HL-60 (cell line): ENCODE measurements at regions not wholly inside any gene's neighbourhood (a gene's known extent, or its start where the extent isn't known, plus 50 kb on each side); places are given as distances from the start of the nearest gene placed in this dataset.

ENCODE experiments used
- DNase-seq, 2 experiments: peaks; one replicate each; pipeline ENCODE4 v3.0.0-alpha.2; 2010 to 2020; ENCODE audit warnings: low read depth in 1 of 2, low spot score in 1 of 2
- H3K27ac ChIP-seq: fragments of 250-450 bp; sonication (Bioruptor Pico); replicated peaks from 2 replicates; pipeline ENCODE4 v1.5.1; 2020; ENCODE audit warnings: mild to moderate bottlenecking, moderate library complexity
- H3K27me3 ChIP-seq: fragments of 250-450 bp; sonication (Bioruptor Pico); 2 replicates; pipeline ENCODE4 v1.5.1; 2021; ENCODE audit warnings: mild to moderate bottlenecking, moderate library complexity; ENCODE audit not compliant: insufficient read depth, poor library complexity, severe bottlenecking
- H3K4me3 ChIP-seq: replicated peaks from 2 replicates; pipeline ENCODE4 v1.5.1; 2011; ENCODE audit warnings: mild to moderate bottlenecking, control low read depth, low read length; ENCODE audit not compliant: insufficient read depth
- CTCF ChIP-seq: IDR thresholded peaks from one replicate; pipeline ENCODE4 v1.5.1; 2011; ENCODE audit warnings: low read length, control low read depth, inconsistent platforms; ENCODE audit not compliant: insufficient read depth
- GABPA ChIP-seq: IDR thresholded peaks from 2 replicates; pipeline ENCODE4 v1.6.1; 2012; ENCODE audit warnings: low read depth
- POLR2AphosphoS5 ChIP-seq: IDR thresholded peaks from 2 replicates; pipeline ENCODE4 v1.6.1; 2012; ENCODE audit warnings: low read depth
- REST ChIP-seq: IDR thresholded peaks from 2 replicates; pipeline ENCODE4 v1.6.1; 2012; ENCODE audit warnings: low read depth; ENCODE audit not compliant: insufficient replicate concordance
- SPI1 ChIP-seq: IDR thresholded peaks from 2 replicates; pipeline ENCODE4 v1.6.1; 2012; ENCODE audit warnings: low read depth, mild to moderate bottlenecking, borderline replicate concordance

- TF ChIP-seq POLR2AphosphoS5, result no peak
- no peak for TF ChIP-seq GABPA
- TF ChIP-seq SPI1, result no peak
- TF ChIP-seq REST, result no peak
- no peak for TF ChIP-seq CTCF
- DNase-seq, result no peak
- no peak overlapping the region for H3K4me3 ChIP-seq
- H3K27ac ChIP-seq, result no peak overlapping the region
- H3K27me3 ChIP-seq, result peaks cover 3% of the 10 kb centered on the region
Measured at GRCh38 chr5:173456181-173456580, 128.0 kb upstream of the STC2 start.

GRCh38 chr5:173455599-173455957, 127.4 kb upstream of the STC2 start:
- DNase-seq, result no peak
- Histone ChIP-seq H3K27ac (no peak overlapping the region), H3K4me3 (no peak overlapping the region), H3K27me3 (peaks cover 3% of the 10 kb centered on the region)
- no peak for TF ChIP-seq CTCF
- TF ChIP-seq POLR2AphosphoS5, result no peak
- no peak for TF ChIP-seq GABPA
- no peak for TF ChIP-seq SPI1
- no peak for TF ChIP-seq REST

GRCh38 chr5:173454736-173455598, 126.8 kb upstream of the STC2 start:
- Histone ChIP-seq H3K27me3 (peaks cover 3% of the 10 kb centered on the region), H3K27ac (no peak overlapping the region), H3K4me3 (no peak overlapping the region)
- DNase-seq, result no peak
- no peak for TF ChIP-seq GABPA
- no peak for TF ChIP-seq REST
- TF ChIP-seq SPI1, result no peak
- TF ChIP-seq POLR2AphosphoS5, result no peak
- no peak for TF ChIP-seq CTCF
